SK-N-SH (cell line): ENCODE measurements at regions not wholly inside any gene's neighbourhood (a gene's known extent, or its start where the extent isn't known, plus 50 kb on each side); places are given as distances from the start of the nearest gene placed in this dataset.
A peak's percentile ranks its signal among the peaks of the same experiment; 100 is the strongest.

Experiments used
- CTCF ChIA-PET: fragments of 300-600, 350-600 bp; formaldehyde crosslinking; extraction: SDS; loops from one replicate; lab custom pipeline; 2021; lab: Yijun Ruan, JAX
- POLR2A ChIA-PET: fragments of 350-600 bp; sonication (Branson Sonifier 250); formaldehyde crosslinking; extraction: SDS; loops from one replicate; lab custom pipeline; 2020; ENCODE audit warnings: antibody characterized with exemption, inconsistent platforms; lab: Yijun Ruan, JAX
- DNase-seq: peaks from one replicate; pipeline ENCODE4 v3.0.0; 2012
- H2AFZ ChIP-seq: fragments of 200-600 bp; sonication (generic); 2 replicates; pipeline ENCODE4 v1.8.1; 2016; ENCODE audit warnings: antibody characterized with exemption, mild to moderate bottlenecking, low read depth
- H3F3A ChIP-seq: fragments of 200-600 bp; sonication (generic); replicated peaks from 2 replicates; pipeline ENCODE3; 2016; ENCODE audit warnings: antibody characterized with exemption, mild to moderate bottlenecking; ENCODE audit not compliant: insufficient read depth
- H3K27ac ChIP-seq, 2 experiments: fragments of 200-500 bp in 1 of 2; fragments of 200-600 bp in 1 of 2; sonication (Bioruptor generic) in 1 of 2; sonication (generic), shearing (Covaris generic) in 1 of 2; 2 replicates each; pipeline versions ENCODE4 v1.5.1 to v1.6.1; 2014 to 2016; ENCODE audit warnings: low read depth in 2 of 2, inconsistent platforms in 1 of 2, low read length in 1 of 2, mild to moderate bottlenecking in 1 of 2, mixed read lengths in 1 of 2
- H3K27me3 ChIP-seq: fragments of 200-600 bp; sonication (generic), shearing (Covaris generic); 2 replicates; pipeline ENCODE4 v1.6.1; 2016; ENCODE audit warnings: mixed run types; ENCODE audit not compliant: insufficient read depth
- H3K36me3 ChIP-seq, 2 experiments: fragments of 200-500 bp in 1 of 2; fragments of 200-600 bp in 1 of 2; sonication (Bioruptor generic) in 1 of 2; sonication (generic) in 1 of 2; replicated peaks in 1 of 2; 2 replicates each; pipeline versions ENCODE3 to v1.5.1; 2014 to 2016; ENCODE audit warnings: low read length in 1 of 2, mild to moderate bottlenecking in 1 of 2; ENCODE audit not compliant: insufficient read depth in 2 of 2, control insufficient read depth in 1 of 2
- H3K4me1 ChIP-seq, 2 experiments: fragments of 200-500 bp in 1 of 2; fragments of 200-600 bp in 1 of 2; sonication (Bioruptor generic) in 1 of 2; sonication (generic), shearing (Covaris generic) in 1 of 2; 2 replicates each; pipeline versions ENCODE4 v1.5.1 to v1.6.1; 2014 to 2016; ENCODE audit warnings: low read depth in 1 of 2, low read length in 1 of 2, mixed run types in 1 of 2; ENCODE audit not compliant: insufficient read depth in 2 of 2, control insufficient read depth in 1 of 2
- H3K4me2 ChIP-seq: fragments of 200-600 bp; sonication (generic), shearing (Covaris generic); 2 replicates; pipeline ENCODE4 v1.6.1; 2017; ENCODE audit warnings: mixed run types
- H3K4me3 ChIP-seq, 2 experiments: fragments of 200-500 bp in 1 of 2; fragments of 200-600 bp in 1 of 2; sonication (Bioruptor generic) in 1 of 2; sonication (generic), shearing (Covaris generic) in 1 of 2; 2 replicates each; pipeline versions ENCODE4 v1.5.1 to v1.8.1; 2014 to 2016; ENCODE audit warnings: low read depth in 2 of 2, inconsistent platforms in 1 of 2, low read length in 1 of 2, mild to moderate bottlenecking in 1 of 2, mixed read lengths in 1 of 2, moderate library complexity in 1 of 2
- H3K79me2 ChIP-seq: fragments of 200-600 bp; sonication (generic); 2 replicates; pipeline ENCODE4 v1.8.1; 2017; ENCODE audit warnings: mild to moderate bottlenecking; ENCODE audit not compliant: insufficient read depth
- H3K9ac ChIP-seq: fragments of 200-600 bp; sonication (generic); 2 replicates; pipeline ENCODE4 v1.6.1; 2017; ENCODE audit warnings: mixed run types
- H3K9me2 ChIP-seq: fragments of 200-600 bp; sonication (generic); 2 replicates; pipeline ENCODE4 v1.6.1; 2017; ENCODE audit warnings: mixed run types
- H3K9me3 ChIP-seq: fragments of 200-600 bp; sonication (generic); 2 replicates; pipeline ENCODE4 v1.6.1; 2017; ENCODE audit warnings: mixed run types, mild to moderate bottlenecking, moderate library complexity
- H4K20me1 ChIP-seq: fragments of 200-600 bp; sonication (generic); 2 replicates; pipeline ENCODE4 v1.6.1; 2017; ENCODE audit warnings: mild to moderate bottlenecking, mixed run types; ENCODE audit not compliant: insufficient read depth
- CHD2 ChIP-seq: fragments of 150-350 bp; IDR thresholded peaks from 2 replicates; pipeline ENCODE4 v1.6.1; 2018; ENCODE audit warnings: low read length; ENCODE audit not compliant: partially characterized antibody
- ELF1 ChIP-seq: IDR thresholded peaks from 2 replicates; pipeline ENCODE4 v1.4.0; 2012
- EP300 ChIP-seq, 2 experiments: IDR thresholded peaks; 2 replicates each; pipeline versions ENCODE4 v1.4.0 to v1.6.1; 2012; ENCODE audit warnings: borderline replicate concordance in 1 of 2, low read depth in 1 of 2, low read length in 1 of 2
- EZH2phosphoT487 ChIP-seq: fragments of 200-600 bp; sonication (generic); IDR thresholded peaks from 2 replicates; pipeline ENCODE4 v1.6.1; 2017; ENCODE audit warnings: low read depth, mixed run types, mild to moderate bottlenecking, antibody characterized with exemption, moderate library complexity, borderline replicate concordance
- FOSL2 ChIP-seq: IDR thresholded peaks from 2 replicates; pipeline ENCODE4 v1.4.0; 2012; ENCODE audit warnings: low read depth, mild to moderate bottlenecking, moderate library complexity, borderline replicate concordance
- FOXJ3 ChIP-seq: sonication (generic); formaldehyde crosslinking; IDR thresholded peaks from 2 replicates; pipeline ENCODE4 v1.5.1; 2020; ENCODE audit warnings: mild to moderate bottlenecking, missing genetic modification reagents
- FOXM1 ChIP-seq: IDR thresholded peaks from 2 replicates; pipeline ENCODE4 v1.4.0; 2012; ENCODE audit warnings: low read depth, mild to moderate bottlenecking
- GABPA ChIP-seq: IDR thresholded peaks from 2 replicates; pipeline ENCODE4 v1.4.0; 2012; ENCODE audit warnings: low read depth, mild to moderate bottlenecking
- GATA2 ChIP-seq: sonication (generic); formaldehyde crosslinking; IDR thresholded peaks from 2 replicates; pipeline ENCODE4 v1.5.0; 2020; ENCODE audit warnings: mild to moderate bottlenecking, missing genetic modification reagents
- JUND ChIP-seq: IDR thresholded peaks from 2 replicates; pipeline ENCODE4 v1.4.0; 2012
- NFIC ChIP-seq: IDR thresholded peaks from 2 replicates; pipeline ENCODE4 v1.4.0; 2012; ENCODE audit warnings: borderline replicate concordance
- NRF1 ChIP-seq: IDR thresholded peaks from 2 replicates; pipeline ENCODE4 v1.6.1; 2012; ENCODE audit warnings: low read depth, mild to moderate bottlenecking, low read length
- POLR2AphosphoS5 ChIP-seq: IDR thresholded peaks from 2 replicates; pipeline ENCODE4 v1.6.1; 2012; ENCODE audit warnings: low read depth, low read length
- RAD21 ChIP-seq: IDR thresholded peaks from 2 replicates; pipeline ENCODE4 v1.6.1; 2012; ENCODE audit warnings: mild to moderate bottlenecking, low read length
- RCOR1 ChIP-seq: fragments of 150-350 bp; IDR thresholded peaks from 2 replicates; pipeline ENCODE4 v1.6.1; 2017; ENCODE audit warnings: antibody characterized with exemption, low read length
- RFX5 ChIP-seq: IDR thresholded peaks from 2 replicates; pipeline ENCODE4 v1.6.1; 2012; ENCODE audit warnings: mild to moderate bottlenecking, improper control_type of control experiment, low read length
- SIN3A ChIP-seq: IDR thresholded peaks from 2 replicates; pipeline ENCODE4 v1.6.1; 2012; ENCODE audit warnings: low read depth, mild to moderate bottlenecking, low read length, moderate library complexity, borderline replicate concordance
- SMC3 ChIP-seq: IDR thresholded peaks from 2 replicates; pipeline ENCODE4 v1.6.1; 2012; ENCODE audit warnings: low read depth, low read length, improper control_type of control experiment
- TAF1 ChIP-seq: IDR thresholded peaks from 2 replicates; pipeline ENCODE4 v1.6.1; 2012; ENCODE audit warnings: low read depth, mild to moderate bottlenecking, low read length, moderate library complexity, borderline replicate concordance
- TEAD4 ChIP-seq: IDR thresholded peaks from 2 replicates; pipeline ENCODE4 v1.4.0; 2012; ENCODE audit warnings: mild to moderate bottlenecking, borderline replicate concordance; ENCODE audit not compliant: insufficient read depth
- YY1 ChIP-seq: IDR thresholded peaks from 2 replicates; pipeline ENCODE4 v1.4.0; 2012; ENCODE audit warnings: low read depth, mild to moderate bottlenecking
- WGBS: methylation state at CpG from one replicate; pipeline ENCODE4 v1.1.6; 2017; ENCODE audit warnings: low lambda C conversion rate; 5-methylcytosine and 5-hydroxymethylcytosine counted together
- TF ChIP-seq, protein P1 (sequence below): IDR thresholded peaks from 2 replicates; pipeline ENCODE4 v1.6.1; 2012; ENCODE audit warnings: mild to moderate bottlenecking, low read depth, low read length, moderate library complexity
- TF ChIP-seq, protein P2 (sequence below): IDR thresholded peaks from 2 replicates; pipeline ENCODE4 v1.4.0; 2012; ENCODE audit warnings: low read depth, borderline replicate concordance
- TF ChIP-seq, protein P3 (sequence below): fragments of 150-350 bp; IDR thresholded peaks from 2 replicates; pipeline ENCODE4 v1.6.1; 2016; ENCODE audit warnings: mild to moderate bottlenecking, low read depth, low read length
- TF ChIP-seq, protein P4 (sequence below): fragments of 150-350 bp; IDR thresholded peaks from 2 replicates; pipeline ENCODE4 v1.6.1; 2017; ENCODE audit warnings: antibody characterized with exemption, low read length, low read depth, borderline replicate concordance

DNA sequence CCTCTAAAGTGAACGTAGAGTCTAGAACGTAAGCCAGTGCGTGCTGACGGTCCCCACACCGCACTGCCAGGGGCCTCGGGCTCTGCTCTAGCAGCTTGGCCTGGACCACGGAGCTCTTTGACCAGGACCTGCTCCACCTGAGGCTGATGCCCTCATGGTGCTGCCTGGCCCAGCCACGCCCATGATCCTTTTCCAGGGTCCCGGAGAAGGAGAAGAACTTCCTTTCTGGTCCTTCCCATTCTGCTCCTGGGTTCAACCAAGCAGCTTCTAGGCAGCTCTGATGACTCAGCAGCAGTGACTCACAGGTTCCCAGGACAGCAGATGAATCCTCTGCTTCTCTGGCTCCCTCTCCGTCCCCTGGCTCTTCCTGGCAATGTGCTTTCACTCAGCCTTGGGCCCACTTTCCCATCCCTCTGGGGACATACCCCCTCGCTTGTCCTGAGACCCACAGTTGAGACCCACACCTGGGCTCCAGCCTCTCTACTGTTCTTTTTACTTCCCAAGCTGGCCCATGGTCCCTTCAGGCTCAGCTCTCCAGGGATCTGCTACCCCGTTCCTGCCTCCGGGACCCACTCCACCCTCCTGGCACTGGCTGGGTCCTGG is 246.3 kb upstream of the RAB4A start (continued):
- TF ChIP-seq, protein P1, sequence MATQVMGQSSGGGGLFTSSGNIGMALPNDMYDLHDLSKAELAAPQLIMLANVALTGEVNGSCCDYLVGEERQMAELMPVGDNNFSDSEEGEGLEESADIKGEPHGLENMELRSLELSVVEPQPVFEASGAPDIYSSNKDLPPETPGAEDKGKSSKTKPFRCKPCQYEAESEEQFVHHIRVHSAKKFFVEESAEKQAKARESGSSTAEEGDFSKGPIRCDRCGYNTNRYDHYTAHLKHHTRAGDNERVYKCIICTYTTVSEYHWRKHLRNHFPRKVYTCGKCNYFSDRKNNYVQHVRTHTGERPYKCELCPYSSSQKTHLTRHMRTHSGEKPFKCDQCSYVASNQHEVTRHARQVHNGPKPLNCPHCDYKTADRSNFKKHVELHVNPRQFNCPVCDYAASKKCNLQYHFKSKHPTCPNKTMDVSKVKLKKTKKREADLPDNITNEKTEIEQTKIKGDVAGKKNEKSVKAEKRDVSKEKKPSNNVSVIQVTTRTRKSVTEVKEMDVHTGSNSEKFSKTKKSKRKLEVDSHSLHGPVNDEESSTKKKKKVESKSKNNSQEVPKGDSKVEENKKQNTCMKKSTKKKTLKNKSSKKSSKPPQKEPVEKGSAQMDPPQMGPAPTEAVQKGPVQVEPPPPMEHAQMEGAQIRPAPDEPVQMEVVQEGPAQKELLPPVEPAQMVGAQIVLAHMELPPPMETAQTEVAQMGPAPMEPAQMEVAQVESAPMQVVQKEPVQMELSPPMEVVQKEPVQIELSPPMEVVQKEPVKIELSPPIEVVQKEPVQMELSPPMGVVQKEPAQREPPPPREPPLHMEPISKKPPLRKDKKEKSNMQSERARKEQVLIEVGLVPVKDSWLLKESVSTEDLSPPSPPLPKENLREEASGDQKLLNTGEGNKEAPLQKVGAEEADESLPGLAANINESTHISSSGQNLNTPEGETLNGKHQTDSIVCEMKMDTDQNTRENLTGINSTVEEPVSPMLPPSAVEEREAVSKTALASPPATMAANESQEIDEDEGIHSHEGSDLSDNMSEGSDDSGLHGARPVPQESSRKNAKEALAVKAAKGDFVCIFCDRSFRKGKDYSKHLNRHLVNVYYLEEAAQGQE: no peak
- TF ChIP-seq CHD2 (no peak), SIN3A (no peak), RAD21 (no peak), FOSL2 (peak; percentile 98), NFIC (no peak; the same call in 1 of the 2 replicates), JUND (peak; percentile 87), POLR2AphosphoS5 (no peak), RFX5 (no peak), NRF1 (no peak), EZH2phosphoT487 (no peak), GATA2 (CRISPR knock-in tag) (no peak), YY1 (no peak), FOXM1 (no peak), FOXJ3 (CRISPR knock-in tag) (no peak), SMC3 (no peak), EP300 (IDR thresholded peaks at IDR 0.05; ENCODE audit: borderline replicate concordance in 1 of 2, low read depth in 1 of 2, low read length in 1 of 2) (no peak; a peak in 1 of 4 replicates)
- TF ChIP-seq, protein P2, sequence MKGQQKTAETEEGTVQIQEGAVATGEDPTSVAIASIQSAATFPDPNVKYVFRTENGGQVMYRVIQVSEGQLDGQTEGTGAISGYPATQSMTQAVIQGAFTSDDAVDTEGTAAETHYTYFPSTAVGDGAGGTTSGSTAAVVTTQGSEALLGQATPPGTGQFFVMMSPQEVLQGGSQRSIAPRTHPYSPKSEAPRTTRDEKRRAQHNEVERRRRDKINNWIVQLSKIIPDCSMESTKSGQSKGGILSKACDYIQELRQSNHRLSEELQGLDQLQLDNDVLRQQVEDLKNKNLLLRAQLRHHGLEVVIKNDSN: no peak

DNA sequence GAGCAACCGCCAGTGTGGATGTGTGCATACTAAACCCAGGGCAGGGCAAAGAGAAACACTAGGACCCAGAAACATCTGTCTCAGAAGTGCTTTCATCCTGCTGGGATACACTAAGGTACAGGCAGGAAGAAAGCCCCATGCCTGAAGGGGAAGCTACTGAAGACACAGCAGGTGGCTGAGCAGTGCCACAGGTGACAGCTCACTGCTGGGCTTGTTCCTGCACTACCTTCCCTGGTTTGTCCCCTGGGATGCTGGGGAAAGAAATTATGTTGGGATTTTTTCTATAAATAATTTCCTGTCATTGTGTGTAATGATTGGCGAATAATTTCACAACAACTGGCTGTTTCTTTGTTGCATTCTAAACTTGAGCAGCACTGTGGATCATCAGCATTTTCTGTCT is 245.3 kb upstream of the RAB4A start:
- no peaks in the 10 kb centered on the region for H3K36me3 ChIP-seq
- TF ChIP-seq RAD21: no peak
- no peak for TF ChIP-seq RCOR1
- no peak for TF ChIP-seq GABPA
- no peak for TF ChIP-seq NRF1
- no peak for TF ChIP-seq SIN3A
- TF ChIP-seq, protein P3, sequence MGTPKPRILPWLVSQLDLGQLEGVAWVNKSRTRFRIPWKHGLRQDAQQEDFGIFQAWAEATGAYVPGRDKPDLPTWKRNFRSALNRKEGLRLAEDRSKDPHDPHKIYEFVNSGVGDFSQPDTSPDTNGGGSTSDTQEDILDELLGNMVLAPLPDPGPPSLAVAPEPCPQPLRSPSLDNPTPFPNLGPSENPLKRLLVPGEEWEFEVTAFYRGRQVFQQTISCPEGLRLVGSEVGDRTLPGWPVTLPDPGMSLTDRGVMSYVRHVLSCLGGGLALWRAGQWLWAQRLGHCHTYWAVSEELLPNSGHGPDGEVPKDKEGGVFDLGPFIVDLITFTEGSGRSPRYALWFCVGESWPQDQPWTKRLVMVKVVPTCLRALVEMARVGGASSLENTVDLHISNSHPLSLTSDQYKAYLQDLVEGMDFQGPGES: no peak
- TF ChIP-seq POLR2AphosphoS5: no peak
- TF ChIP-seq YY1: no peak
- no peak for TF ChIP-seq TEAD4
- TF ChIP-seq ELF1: no peak
- TF ChIP-seq, protein P4, sequence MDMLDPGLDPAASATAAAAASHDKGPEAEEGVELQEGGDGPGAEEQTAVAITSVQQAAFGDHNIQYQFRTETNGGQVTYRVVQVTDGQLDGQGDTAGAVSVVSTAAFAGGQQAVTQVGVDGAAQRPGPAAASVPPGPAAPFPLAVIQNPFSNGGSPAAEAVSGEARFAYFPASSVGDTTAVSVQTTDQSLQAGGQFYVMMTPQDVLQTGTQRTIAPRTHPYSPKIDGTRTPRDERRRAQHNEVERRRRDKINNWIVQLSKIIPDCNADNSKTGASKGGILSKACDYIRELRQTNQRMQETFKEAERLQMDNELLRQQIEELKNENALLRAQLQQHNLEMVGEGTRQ: no peak
- no peak for TF ChIP-seq EZH2phosphoT487
- TF ChIP-seq TAF1: no peak
- no peak for TF ChIP-seq RFX5
- H3K27ac ChIP-seq: no peak overlapping the region
- H4K20me1 ChIP-seq: no peaks in the 10 kb centered on the region
- no peaks in the 10 kb centered on the region for H3K9me2 ChIP-seq
- no peak overlapping the region for H3K4me2 ChIP-seq
- no peaks in the 10 kb centered on the region for H3F3A ChIP-seq
- no peaks in the 10 kb centered on the region for H3K79me2 ChIP-seq
- H2AFZ ChIP-seq: no peak overlapping the region
- no peak for DNase-seq
- H3K9me3 ChIP-seq: no peaks in the 10 kb centered on the region
- H3K27me3 ChIP-seq: no peaks in the 10 kb centered on the region
- no peak overlapping the region for H3K9ac ChIP-seq
- no peak overlapping the region for H3K4me3 ChIP-seq
- ChIA-PET POLR2A (no interaction called here), CTCF (interaction anchor here (0.9 to 1.4 kb wide), 3 partner anchors 12 to 361 kb away, joined by 3 read pairs; no protein-coding TSS in a partner anchor)
- 100% methylated on average over 2 of the region's 2 CpGs for WGBS
- H3K4me1 ChIP-seq: peaks cover 15 to 25% of the 10 kb centered on the region in 2 experiments; a peak in 2 of 4 replicates
